Stimulated activated CD4-positive, alpha-beta T cell treated with anti-CD3 and anti-CD28 coated beads, Interleukin-1b, Interleukin-23, amount 100 ng/mL, for 1 hour (primary cell): ENCODE measurements at regions not wholly inside any gene's neighbourhood (a gene's known extent, or its start where the extent isn't known, plus 50 kb on each side); places are given as distances from the start of the nearest gene placed in this dataset.

Experiments
- DNase-seq, 2 donors: peaks; one replicate each; pipeline ENCODE4 v3.0.0-alpha.2; 2020; ENCODE audit warnings: low read depth in 2 of 2

DNA sequence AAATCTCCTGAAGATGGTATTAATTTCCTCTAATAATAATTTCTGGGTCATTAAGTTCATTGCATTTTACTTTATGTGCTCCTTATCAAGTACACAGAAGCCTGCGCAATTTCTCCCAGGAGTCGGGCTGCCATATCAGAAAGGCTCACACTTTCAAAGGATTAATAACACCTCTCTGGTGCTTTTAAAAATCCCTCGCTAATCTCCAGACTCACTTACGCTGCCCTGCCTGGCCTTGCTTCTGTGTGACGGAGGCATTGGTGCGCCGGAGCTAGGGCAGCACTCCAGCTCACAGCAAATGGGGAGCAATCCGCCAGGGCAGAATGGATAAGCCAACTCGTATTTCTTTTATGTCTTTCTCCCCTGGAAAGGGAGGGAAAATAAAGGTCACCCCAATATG lies 300.8 kb downstream of the EFNB2 start:
- DNase-seq = no peak

- DNase-seq = no peak
Measured at GRCh38 chr13:106233134-106233735, 302.2 kb downstream of the EFNB2 start.

DNA sequence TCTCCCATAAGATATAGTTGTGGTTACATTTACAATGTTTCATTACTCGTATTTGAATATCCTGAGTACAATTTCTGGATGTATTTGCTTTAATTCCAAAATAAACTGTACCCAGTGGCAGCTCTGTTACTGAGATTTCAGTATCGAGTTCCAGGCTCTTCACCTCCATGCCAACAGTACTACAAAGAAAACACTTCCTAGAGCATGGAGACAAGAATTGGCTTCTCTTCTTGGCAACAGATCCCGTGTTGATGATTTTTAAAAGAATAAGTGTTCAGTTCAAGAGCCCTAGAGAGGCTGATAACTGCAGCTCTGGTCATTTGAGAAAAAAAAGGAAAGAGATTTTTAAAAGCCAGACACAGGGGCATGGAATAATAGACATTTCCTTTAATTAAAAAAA lies 302.8 kb downstream of the EFNB2 start:
- no peak for DNase-seq

GRCh38 chr13:106230450-106230849 lies 305.0 kb downstream of the EFNB2 start:
- DNase-seq = no peak

DNA sequence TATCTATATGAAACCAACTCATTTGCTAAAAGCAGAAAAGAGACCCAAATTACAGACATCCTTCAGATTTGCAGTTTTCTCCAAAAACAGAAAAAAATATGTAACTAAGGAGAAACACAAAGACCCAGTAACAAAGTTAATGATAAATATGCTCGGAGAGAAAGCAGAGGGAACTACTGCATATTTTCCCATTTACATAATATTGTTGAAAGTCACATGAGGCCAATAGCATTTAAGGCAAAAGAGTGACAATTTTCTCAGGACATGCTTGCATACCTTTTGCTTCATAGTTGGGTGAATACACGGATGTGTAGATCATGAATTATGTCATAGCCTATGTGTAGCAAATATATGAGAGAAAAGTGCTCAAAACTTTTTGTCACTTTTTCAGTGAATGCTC lies 310.3 kb downstream of the EFNB2 start:
- DNase-seq = no peak

DNA sequence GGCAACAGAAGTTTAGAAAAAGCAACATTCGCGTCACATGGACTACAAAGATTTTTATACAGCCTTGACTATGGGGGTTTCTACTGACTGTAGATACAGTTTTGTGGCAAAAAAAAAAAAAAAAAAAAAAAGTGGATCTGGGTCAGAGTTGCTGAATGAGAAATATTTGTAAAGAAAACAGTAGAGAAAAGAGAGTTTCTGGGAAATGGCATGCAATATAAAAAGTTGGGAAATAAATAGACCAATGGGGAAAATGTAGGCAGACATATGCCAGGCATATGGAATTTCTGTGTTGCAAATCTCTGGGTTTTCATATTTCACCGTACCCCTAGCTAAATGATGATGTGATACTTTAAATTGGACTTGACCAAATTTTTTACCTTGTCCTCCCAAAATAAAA lies 315.3 kb downstream of the EFNB2 start:
- no peak for DNase-seq

- DNase-seq = no peak
Measured at GRCh38 chr13:106213028-106213757, 322.3 kb downstream of the EFNB2 start.

- no peak for DNase-seq
Measured at GRCh38 chr13:106212386-106213010, 323.0 kb downstream of the EFNB2 start.

DNA sequence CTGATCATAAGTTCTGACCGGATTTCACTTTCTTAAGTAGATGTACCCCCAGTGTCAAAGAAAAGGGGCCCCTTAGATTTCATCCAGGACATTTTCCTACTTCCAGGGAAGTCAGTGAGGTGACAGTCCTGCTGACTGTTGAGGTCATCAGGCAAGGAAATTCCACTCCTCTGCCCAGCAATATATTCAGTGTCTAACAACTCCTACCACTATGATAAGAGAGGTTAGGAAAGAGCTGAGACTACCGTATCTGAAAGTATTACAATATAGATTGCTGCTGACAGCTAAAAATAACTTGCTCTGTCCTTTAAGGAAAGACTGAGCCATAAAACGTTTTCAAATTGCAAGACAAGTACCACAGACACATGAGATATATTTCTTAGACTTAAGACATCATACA lies 325.1 kb downstream of the EFNB2 start:
- DNase-seq = no peak

- DNase-seq = no peak
Measured at GRCh38 chr13:106205871-106206270, 329.6 kb downstream of the EFNB2 start.

- no peak for DNase-seq
Measured at GRCh38 chr13:106197496-106197895, 338.0 kb downstream of the EFNB2 start.

DNA sequence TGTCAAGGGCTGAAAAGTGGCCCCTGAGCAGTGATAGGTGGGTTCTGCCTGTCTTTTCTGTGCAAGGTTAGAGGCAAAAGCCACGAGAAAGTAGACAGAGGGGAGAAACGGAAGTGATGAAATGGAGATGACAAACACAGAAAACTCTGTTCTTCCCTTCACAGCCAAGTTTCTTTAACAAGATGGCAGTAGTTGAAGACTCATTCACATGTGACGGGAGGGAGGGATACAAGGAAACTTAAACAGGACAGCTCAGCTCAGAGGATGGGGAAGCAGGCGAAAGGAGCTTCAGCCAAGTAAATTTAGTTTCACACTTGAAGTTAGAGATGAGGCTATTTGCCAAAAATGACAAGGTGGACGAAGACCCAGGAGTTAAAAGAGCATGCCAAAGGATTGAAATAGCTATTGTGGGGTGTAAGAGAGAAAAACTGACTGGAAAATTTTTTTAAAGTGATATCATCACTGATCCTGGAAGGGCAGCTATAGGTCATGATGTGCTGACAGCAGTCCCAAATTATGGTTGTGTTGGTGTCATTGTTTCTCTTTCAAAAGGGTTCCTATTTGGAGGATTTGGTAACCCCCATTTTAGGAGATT lies 347.9 kb downstream of the EFNB2 start:
- DNase-seq = no peak

GRCh38 chr13:106187101-106187500 lies 348.4 kb downstream of the EFNB2 start:
- DNase-seq = no peak

DNA sequence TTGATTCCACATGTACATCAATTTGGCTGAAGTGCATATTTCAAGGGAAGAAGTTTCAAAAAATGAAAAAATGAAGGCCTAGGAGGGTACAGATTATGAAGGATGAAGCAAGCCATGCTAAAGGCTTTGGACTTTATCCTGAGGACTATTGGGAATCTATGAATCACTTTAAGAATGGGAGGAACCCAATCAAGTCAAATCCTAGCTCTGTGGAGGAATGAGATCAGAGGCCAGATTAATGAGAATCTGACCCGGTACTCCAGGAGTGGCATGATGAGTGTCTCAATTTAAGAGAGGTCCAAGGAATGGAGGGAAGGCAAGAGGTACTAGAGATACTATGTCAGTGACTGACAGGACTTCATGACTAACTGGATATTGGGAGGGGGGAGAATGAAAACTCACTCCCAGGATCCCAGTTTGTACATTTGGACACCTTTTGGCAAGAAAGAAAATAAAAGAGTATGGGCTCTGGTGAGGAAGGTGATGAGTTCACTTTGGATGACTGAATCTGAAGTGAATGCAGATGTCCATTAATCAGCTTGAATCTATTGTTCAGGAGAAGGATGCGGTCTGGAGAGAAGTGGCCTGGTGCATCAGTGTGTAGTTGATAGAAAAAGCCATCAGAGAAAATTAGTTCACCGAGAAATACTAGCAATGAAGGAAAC lies 349.0 kb downstream of the EFNB2 start:
- no peak for DNase-seq

DNA sequence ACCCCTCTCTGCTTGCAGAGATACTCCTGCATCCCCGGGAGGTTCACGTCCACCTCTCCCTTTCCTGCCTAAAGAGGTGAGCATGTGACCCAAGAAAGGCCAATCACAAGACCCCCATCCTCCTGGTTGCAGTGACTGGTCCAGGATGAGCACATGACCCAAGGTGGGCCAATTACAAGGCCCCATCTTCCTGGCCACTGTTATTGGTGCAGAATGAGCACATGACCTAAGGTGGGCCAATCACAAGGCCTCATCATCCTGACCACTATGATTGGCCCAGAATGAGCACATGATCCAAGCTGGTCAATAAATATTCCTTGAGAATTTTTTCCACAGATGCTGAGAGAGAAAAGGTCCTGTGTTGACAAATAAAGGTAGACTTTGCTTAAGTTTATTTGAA lies 350.7 kb downstream of the EFNB2 start:
- DNase-seq = no peak

DNA sequence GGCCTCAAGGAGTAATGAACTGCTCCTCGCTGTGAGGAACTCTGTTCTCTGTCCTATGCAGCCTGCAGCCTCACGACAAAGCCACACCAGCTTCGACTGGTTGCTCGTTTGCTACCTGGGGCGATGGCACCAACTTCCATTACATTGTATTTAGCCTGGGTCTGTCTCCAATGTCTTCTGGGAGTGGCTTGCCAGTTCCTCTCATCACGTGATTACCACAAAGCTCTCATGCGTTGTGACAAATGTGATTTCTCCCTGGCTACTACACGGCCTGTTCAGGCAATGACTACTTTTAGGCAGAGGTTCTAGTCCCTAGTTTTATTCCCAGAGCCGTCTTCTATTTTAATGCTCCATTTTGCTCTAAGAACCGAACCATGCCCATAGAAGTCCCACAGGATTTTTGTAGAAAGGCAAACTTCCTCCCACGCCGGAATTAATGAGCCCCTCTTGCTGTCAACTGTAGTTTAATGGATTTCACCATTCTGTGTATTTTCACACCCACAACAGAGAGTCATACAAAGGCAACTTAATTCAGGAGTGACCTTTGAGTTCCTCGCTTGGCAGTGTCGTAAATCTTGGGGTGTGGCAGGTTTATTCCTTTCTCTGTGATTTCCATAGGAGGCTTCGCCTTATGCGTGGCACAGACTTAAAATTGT lies 351.9 kb downstream of the EFNB2 start:
- no peak for DNase-seq

- no peak for DNase-seq
Measured at GRCh38 chr13:106182404-106182803, 353.1 kb downstream of the EFNB2 start.

GRCh38 chr13:106178816-106179215 lies 356.6 kb downstream of the EFNB2 start:
- DNase-seq = no peak

- DNase-seq = no peak
Measured at GRCh38 chr13:106177146-106177545, 358.3 kb downstream of the EFNB2 start.

DNA sequence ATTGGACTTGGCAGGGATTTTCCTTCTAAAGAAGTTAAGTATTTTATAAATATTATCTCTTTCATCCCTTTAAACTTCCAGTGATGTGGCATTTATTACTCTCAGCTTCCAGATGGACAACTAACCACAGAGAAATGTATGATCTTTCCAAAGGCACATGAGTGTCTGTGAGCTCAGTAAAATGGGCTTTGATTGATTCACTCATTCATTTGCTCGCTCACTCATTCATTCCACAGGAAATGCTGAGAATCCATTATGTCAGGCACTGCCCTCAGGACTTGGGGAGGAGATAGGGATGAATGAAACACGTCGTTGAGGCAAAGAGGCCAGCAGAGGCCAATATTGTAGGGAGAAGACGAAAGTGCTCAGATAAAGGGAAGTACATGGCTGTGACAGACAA lies 359.3 kb downstream of the EFNB2 start:
- DNase-seq = no peak

DNA sequence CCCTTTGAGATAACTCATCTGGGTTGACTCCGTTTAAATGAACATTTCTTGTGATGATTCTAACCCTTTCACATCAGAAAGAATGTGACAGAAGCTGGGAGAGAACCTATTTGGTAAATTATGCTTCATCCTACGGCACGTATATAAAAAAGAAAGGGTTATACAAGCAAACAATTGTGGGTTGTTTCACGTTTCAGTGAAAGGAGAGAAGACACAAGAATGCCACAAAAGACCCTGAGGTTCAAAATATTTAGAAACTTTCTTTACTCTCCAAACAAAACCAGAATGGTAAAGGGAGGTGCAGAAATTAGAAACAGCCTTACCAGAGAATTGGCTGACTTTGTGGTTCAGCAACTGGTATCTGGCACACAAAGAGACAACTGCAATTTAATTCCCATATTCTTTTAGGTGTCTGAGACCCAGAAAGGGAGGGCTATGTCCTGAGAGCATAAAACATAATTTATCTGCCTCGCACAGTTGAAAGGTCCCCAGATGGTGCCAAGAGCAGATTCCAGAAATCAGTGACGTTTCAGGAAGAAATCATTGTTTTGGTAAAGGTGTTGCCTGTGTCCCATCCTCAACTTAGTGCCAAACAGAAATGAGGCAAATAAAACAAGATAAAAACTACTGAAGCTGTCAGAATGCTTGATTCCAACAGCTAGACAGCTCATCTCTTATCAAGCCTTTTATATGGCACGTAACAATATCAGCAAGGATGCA lies 361.4 kb downstream of the EFNB2 start:
- no peak for DNase-seq
